GM19452 (cell line): ENCODE measurements at regions not wholly inside any gene's neighbourhood (a gene's known extent, or its start where the extent isn't known, plus 50 kb on each side); places are given as distances from the start of the nearest gene placed in this dataset.
"Not testable (repeated sequence)": the region's sequence is repeated elsewhere in the genome, so short reads cannot be mapped to it uniquely, and the experiment has no call there.

Experiments used
- ATAC-seq: cut with Tn5 transposase; IDR thresholded peaks from one replicate; pipeline ENCODE4 v1.9.1; 2021; ENCODE audit not compliant: unreplicated experiment

DNA sequence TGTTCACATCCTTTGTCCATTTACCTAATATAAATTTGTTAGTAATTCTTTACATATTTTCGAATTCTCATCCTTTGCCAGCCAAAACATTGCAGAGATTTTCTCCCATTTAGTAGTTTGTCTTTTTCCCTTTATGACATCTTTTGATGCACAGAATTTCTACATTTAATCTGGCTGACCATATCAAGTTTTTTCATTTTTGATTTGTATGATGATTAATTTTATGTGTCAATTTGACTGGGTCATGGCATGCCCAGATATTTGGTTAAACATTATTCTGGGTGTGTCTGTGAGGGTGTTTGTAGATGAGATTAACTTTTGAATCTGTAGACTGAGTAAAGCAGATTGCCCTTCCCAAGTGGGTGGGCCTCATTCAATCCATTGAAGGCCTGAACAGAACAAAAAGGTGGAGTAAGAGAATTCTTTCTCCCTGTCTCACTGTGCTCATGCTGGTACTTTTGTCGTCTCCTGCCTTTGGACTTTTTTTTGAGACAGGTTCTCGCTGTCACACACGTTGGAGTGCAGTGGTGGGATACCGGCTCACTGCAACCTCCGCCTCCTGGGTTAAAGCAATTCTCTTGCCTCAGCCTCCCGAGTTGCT, 72.1 kb upstream of the EPB41L1 start:
- ATAC-seq, result no peak

DNA sequence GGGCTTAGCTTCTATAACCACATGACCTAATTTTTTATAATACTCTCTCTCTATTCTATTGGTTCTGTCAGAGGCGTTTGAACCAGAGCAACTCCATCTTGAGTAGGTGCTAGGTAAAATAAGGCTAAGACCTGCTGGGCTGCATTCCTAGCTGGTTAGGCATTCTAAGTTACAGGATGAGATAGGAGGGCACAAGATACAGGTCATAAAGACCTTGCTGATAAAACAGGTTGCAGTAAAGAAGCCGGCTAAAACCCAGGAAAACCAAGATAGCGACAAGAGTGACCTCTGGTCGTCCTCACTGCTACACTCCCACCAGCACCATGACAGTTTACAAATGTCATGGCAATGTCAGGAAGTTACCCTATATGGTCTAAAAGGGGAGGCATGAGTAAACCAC, 71.3 kb upstream of the EPB41L1 start:
- ATAC-seq, result not testable (repeated sequence)

DNA sequence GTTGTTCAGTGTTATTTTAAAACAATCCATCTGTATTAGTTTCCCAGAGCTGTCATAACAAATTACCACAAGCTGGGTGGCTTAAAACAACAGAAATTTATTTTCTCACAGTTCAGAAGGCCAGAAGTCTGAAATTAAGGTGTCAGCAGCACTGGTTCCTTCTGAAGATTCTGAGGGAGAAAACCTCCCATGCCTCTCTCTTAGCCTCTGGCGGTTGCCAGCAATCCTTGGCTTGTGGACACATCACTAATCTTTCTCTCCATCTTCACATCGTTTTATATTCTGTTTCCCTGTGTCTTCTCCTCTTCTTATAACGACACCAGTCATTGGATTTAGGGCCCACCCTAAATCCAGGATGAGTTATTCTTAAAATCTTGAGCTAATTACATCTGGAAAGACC, 70.2 kb upstream of the EPB41L1 start:
- ATAC-seq, result no peak

DNA sequence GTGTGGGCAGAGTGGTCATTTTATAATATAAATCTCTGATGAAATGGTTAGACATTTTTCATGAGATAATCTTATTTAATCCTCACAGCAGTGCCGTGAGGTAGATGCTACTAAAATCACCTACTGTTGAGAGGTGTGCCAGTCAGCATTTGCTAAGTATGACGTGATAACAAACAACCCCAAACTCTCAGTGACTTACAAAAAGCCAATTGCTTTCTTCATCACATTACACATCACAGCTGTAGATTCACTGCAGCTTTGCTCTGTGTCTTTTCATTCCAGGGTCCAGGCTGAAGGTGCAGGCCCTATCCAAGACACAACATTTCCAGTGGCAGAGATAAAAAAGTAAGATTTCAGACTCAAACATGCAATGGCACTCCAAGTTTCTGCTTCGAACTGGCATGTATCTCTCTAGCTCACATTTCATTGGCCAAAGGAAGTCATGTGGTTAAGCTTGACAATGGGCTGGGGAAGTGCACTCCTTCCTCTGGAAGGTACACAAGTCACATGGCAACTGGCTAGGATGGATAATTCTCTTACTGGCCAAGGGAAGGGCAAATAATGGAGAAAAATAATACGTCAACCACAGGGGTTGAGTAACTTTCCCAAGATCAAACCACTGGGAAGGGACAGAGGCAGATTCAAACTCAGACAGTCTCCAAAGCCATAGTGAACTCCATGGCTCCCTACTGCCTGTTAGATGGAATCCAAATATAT, 69.5 kb upstream of the EPB41L1 start:
- no peak for ATAC-seq

DNA sequence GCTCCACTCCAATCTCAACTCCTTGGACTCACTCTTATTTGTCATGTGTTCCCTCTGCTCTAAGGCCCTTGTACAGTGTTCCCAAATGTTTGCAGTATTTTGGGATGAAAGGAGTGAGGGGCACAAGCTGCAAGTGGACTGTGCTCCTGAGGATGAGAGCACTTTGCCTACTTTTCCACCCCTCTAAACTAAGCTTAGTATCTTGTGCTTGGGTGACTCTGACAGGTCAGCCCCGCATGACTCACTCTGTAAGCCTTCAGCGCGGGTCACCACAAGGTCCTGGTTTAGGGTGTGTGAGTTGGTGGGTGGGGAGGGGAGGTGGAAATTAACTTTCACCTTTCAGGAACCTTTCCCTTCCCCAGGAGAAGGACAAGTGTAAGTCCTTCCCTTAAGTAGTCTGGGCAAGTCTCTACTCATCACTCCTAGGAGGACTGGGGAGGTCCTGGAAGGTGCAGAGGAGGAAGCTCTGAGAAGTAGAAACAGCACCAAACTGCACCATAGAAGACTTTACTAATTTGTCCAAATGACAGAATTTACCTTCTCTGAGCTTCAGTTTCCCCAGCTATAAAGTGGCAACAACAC, 68.8 kb upstream of the EPB41L1 start:
- no peak for ATAC-seq

DNA sequence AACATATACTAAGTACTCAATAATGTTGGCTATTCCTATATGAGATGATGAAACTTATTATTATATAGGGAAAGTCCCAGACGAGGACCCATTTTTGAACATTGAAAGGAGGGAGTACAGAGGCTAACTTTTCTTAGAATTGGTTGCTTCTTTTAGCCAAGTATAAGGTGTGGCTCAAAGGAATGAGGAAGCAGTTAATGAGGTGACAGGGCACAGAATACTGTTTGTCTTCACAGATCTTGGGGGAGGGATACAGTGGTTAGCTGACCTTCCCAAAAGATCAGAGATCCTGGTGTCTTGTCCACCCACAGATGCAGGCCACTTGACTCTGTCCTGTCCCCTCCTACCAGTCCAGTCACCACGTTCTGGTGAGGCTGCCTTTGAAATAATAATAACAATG, 67.8 kb upstream of the EPB41L1 start:
- ATAC-seq, result no peak

DNA sequence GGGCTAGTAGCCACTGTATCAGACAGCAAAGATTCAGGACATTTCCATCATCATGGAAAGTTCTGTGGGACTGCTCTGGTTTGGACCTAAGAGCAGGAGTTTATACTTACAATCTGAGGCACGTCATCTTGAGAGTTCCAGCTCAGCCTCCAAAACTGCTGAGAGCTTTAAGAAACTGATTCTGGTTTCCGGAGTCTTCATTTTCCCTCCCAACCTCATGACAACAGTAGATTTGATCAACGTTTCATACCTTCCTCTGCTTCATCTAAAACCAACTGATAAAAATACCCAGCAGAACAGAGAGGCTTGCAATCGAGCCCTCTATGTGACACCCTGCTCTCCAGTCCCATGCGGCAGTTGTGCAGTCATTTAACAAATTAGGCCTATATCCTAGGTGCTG, 64.3 kb upstream of the EPB41L1 start:
- ATAC-seq, result no peak

DNA sequence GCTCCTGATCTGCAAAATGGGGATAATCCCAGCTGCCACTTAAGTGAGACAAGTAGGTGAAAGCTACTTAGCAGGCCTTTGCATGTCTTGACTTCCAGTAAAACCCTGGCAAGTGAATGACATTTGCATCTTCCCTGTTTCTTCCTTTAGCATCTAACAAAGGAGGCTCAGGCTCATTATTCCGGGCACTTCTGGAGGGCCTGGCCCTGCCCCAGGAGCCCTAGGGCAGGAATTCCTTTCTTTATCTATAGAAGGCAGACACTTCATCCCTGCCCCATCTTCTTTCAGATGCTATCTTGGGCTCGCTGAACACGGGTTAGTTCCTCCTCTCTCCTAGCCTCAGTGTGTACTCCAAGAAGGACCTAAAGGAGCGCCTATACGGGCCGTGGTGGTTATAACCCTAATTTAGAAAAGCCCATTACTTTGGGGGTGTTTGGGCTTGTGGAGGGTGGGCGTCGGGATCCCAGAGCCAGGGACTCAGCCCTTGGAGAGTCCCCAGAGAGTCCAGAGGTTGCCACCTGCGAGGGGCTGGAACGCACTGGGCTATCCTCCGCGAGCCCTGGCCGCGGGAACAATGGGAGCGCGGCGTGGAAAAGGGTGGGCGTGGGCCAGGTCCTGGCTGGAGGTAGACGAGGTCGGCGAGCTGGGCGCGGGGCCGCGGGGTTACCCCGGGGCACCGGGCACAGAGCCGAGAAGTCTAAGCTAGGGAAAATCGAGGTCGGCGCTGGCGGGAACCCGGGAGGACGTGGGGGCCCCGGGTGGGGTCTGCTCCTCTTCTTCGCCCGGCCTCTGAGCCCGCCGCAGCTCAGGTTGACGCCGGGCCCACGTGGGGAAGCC, 62.8 kb upstream of the EPB41L1 start:
- no peak for ATAC-seq

DNA sequence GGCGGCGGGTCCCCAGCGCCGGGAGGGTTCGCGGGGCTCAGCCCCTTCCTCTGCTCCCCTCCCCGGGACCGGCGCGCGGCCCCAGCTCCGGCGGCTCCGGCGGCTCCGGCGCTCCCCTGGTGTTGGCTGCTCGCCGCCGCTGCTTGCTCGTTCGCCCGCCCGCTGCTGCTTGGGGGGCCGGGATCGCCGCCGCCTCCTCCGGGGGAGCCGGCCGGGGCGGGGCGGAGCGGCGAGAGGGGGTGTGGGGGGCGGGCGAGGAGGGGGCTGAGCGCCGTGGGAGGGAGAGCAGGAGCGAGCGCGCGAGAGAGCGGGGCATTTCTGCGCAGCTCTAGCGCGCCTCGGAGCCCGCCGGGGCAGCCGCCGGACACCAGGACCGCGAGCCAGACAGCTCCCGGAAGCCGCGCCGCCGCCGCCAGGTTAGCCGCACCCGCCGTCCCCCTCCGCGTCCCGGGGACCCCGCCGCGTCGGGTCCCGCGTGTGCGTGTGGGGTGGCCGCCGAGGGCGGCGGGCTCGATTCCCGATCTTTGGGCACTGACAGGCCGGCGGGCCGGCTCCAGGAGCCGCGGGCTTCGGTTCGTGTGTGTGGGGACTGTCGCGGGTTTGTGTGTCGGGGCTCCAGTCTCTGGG, 62.0 kb upstream of the EPB41L1 start:
- ATAC-seq, result no peak

DNA sequence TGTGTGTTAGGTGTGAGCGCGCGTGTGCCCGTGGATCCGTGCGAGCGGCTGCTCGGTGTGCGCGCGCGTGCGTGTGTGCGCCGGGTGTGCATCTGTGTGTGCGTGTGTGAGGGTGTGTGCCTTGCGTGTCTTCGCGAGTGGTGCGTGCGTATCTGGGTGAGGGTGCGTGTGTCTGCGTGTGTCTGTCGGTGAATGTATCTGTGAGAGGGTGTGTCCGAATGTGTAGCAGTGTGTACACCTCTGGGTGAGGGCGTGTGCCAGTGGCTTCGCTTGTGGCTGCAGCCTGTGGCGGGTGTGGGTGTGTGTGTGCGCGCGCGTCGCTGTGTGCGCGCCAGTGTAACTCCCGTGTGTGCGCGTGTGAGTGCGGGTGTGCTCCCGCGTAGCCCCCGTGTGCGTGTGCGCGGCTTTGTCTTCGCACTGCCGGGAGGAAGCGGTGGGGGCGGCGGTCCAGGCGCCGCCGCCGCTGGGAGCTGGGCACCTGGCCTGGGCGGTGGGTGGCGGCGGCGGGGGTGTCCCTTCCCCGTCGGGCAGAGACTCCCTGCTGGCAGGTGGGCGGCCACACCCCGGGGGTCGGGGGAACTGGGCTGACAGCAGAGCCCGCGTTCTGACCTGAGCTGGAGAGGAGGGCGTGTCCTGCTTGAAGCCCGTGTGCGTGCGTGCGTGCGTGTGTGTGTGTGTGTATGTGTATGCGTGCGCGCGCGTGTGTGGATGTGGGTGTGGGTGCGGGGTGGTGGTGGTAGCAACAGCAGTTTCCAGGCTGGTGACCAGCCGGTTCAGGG, 61.3 kb upstream of the EPB41L1 start:
- no peak for ATAC-seq

DNA sequence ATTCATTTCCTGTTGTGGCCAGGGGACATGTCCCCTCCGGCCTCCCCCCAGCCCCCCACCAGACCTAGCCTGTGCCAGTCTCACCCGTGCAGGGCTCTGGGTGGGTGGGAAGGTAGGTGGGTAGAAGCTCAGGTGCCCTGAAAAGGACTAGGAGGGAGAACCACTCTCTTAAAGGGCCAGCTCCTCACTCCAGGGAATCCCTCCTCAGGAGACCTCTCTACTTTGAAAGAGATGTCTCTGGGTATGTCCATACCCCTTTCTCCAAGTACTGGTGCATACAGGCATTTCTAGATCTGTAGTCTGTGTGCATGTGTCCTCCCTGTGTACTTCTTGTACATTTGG, 60.8 kb upstream of the EPB41L1 start:
- ATAC-seq, result no peak

DNA sequence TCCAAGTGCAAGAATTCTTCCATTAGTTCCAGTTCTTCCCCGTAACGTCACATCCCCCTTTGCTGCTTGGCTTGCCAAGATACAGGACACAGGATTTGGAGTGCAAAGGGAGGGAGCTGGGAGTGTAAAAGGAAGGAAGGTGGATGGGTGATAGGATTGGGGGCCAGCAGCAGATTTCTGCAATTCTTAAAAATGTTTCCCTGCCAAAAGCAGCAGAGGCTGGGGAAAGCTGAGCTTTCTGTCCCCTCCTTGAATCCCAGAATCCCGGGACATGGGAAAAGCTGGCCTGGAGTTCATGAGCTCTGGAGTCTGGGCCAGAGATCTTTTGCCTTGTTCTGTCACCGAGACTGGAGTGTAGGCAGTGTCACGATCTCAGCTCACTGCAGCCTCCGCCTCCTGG, 60.0 kb upstream of the EPB41L1 start:
- no peak for ATAC-seq

DNA sequence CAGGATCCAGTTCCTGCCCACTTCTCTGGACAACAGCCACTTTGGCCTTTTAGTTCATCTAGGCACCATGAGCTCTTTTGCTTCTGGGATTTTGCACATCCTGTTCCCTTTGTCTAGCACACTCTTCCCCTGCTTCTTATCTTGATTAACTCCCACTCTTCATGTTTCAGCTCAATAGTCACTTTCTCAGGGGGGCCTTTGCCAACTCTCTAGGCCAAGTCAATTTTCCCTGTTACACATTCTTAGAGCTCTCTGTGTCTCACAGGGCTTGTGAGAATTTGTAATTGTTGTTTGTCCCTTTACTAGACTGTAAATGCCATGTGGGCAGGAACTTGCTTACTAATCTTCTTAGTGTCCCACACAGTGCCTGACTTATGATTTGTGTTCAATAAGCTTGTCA, 58.1 kb upstream of the EPB41L1 start:
- ATAC-seq, result no peak

DNA sequence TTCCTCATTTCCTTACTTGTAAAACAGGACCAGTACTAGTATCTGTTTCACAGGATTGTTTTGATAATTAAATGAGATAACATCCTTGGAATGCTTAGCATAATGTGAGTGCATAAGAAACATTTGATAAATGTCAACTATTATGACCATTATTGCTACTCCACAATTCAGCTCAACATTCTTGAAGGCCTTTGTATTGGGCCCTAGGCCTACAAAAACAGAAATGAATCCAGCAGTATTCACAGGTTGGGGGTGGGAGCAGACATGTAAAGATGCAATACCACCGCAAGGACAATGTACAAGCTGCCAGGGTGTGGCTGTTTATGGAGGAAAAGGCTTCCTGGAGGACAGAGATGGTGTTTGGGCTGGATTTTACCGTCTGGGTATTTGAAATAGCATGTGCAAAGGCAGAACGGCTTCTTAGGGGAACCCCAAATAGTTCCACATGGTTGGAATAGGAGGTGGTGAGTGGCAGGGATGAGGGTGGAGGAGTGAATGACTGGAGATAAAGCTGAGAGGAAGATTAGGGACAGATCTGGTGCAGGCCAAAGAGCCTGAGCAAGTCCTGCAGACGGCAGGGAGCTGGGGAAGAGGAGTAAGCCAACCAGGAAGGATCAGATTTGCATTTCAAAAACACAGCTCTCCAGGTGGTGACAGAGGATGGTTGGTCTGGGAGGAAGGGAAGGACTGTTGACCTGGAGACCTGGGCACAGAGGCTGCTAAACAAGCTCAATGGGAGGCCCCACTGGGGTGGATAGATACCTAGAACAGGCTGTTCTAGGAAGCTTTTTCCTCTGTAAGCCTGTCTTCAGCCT, 57.0 kb upstream of the EPB41L1 start:
- no peak for ATAC-seq

DNA sequence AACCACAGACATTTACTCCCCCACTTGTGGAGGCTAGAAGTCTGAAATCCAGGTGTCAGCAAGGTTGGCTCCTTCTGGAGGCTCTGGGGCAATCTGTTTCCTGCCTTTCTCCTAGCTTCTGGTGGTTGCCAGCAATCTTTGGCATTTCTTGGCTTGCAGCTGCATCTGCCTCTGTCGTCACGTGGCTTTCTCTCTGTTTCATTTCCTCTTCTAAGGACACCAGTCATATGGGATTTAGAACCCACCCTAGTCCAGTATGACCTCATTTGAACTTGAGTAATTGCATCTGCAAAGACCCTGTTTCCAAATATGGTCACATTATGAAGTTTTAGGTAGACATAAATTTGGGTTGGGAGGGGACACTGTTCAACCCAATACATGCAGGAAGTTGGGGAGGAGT, 56.2 kb upstream of the EPB41L1 start:
- ATAC-seq, result peak; percentile 56

DNA sequence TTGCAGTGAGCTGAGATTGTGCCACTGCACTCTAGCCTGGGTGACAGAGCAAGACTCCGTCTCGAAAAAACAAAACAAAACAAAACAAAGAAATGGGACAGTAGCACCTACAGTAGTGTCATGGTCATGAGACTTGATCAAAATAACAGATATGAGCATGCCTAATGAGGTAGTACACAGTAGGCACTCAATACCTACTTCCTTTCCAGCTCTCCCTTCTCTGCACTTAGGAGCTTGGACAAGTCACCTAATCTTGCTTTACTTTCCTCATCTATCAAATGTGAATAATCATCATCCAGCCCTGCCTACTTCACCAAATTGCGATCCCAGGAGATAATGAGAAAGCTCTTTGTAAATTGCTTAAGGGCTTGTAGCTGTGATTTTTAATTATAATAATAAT, 55.4 kb upstream of the EPB41L1 start:
- ATAC-seq, result no peak

DNA sequence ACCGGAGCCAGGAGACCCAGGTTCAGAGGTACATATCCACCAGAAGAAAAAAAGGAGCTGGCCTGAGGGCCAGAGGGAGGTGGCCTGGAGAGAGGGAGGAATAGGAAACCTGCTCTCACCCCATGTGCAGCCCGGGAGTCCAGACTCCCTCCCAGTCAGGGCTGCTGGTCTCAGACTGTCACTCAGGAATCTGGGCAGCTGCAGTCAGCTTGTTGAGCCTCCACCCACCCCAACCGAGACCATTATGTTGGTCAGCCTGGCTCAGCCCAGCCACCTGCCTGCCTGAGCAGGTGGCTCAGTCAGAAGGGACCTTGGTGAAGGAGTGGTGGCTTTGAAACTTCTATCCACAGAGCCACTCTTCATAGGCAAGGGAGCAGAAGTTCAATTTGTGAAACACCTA, 53.3 kb upstream of the EPB41L1 start:
- no peak for ATAC-seq

DNA sequence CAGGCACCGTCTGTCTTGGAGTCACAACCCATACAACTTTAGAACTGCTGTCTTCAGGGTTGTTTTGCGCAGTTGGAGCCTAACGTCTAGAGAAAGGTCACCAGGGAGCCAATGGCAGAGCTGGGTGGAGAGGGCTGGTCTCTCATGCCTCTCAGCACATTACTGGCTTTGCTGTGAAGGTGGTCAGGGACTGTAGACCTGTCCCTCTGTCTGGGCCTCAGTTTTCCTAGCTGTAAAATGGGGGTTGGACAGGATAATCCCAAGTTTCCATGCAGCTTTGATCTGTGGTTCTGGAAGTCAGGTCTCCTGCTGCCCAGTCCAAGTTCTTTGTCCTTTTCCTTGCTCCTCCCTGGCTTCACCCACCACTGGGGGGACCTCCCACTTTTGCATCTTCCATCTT, 52.2 kb upstream of the EPB41L1 start:
- ATAC-seq, result no peak

DNA sequence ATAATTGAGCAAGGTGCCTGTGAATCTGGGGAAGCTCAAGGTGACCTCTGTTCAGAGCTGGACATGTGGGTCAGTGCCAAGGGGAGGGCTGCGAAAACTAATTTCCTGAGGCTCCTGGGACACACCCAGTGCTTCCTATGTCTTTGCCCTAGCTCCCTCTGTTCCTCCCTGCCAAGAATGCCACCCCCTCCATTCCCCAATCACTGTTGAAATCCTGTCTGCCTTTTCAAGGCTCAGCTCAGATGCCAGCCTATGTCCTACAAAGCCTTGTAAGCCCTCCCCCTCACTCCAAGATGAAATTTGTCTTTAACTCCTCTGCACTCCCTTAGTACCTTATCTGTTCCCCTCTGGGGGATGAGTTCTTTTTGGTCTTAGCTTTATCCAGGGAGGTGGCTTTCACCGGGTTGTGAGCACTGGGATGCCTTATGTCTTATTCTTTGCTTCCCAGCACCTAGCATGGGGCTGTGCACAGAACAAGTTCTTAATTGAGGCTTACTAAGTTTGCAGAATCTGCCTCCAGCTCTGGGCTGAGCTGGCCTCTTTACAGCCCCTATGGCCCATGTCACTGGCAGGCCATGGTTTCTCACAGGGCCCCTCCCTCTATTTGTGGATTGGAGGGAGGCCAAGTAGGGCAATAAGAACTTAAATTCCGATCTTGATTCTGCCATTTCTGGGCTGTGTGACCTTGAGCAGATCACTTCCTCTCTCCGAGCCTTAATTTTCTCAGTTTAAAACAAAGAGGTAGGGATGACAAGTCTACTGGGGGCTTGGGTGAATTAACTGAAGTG, 51.5 kb upstream of the EPB41L1 start:
- no peak for ATAC-seq
